ENCODE measurements at regions not wholly inside any gene's neighbourhood (a gene's known extent, or its start where the extent isn't known, plus 50 kb on each side); places are given as distances from the start of the nearest gene placed in this dataset.

- no peak for TF ChIP-seq CTCF (IDR thresholded peaks at IDR 0.05)
- TF ChIP-seq POLR2A (IDR thresholded peaks at IDR 0.05), result no peak
Measured at GRCh38 chrX:142655507-142655906, 370.2 kb upstream of the SPANXN4 start.

All from right lobe of liver (tissue), 4 donors.